Epithelial cell of proximal tubule (primary cell): ENCODE measurements at regions not wholly inside any gene's neighbourhood (a gene's known extent, or its start where the extent isn't known, plus 50 kb on each side); places are given as distances from the start of the nearest gene placed in this dataset.

ENCODE experiments used
- DNase-seq: peaks from one replicate; pipeline ENCODE4 v3.0.0-alpha.2; 2011; ENCODE audit warnings: low read depth
- H3K4me3 ChIP-seq: 2 replicates; pipeline ENCODE4 v1.5.1; 2011; ENCODE audit warnings: low read depth, mild to moderate bottlenecking, low read length
- CTCF ChIP-seq: conservative IDR thresholded peaks from 2 replicates; pipeline ENCODE4 v1.5.1; 2012; ENCODE audit warnings: low read depth, mild to moderate bottlenecking, low read length

GRCh38 chr13:57311009-57311586, 144.1 kb downstream of the PRR20E start:
- H3K4me3 ChIP-seq = no peak overlapping the region
- DNase-seq = no peak
- TF ChIP-seq CTCF = no peak

- TF ChIP-seq CTCF = no peak
- no peak overlapping the region for H3K4me3 ChIP-seq
- DNase-seq = no peak
Measured at GRCh38 chr13:57314897-57315520, 148.0 kb downstream of the PRR20E start.

- no peak overlapping the region for H3K4me3 ChIP-seq
- DNase-seq = no peak
- TF ChIP-seq CTCF = no peak
Measured at GRCh38 chr13:57326532-57326931, 159.5 kb downstream of the PRR20E start.

GRCh38 chr13:57340878-57341277, 173.9 kb downstream of the PRR20E start:
- TF ChIP-seq CTCF = no peak
- no peak for DNase-seq
- no peak overlapping the region for H3K4me3 ChIP-seq

- TF ChIP-seq CTCF = no peak
- no peak overlapping the region for H3K4me3 ChIP-seq
- no peak for DNase-seq
Measured at GRCh38 chr13:57345526-57345925, 178.5 kb downstream of the PRR20E start.

- H3K4me3 ChIP-seq = no peak overlapping the region
- no peak for DNase-seq
- TF ChIP-seq CTCF = no peak
Measured at GRCh38 chr13:57346786-57347185, 179.8 kb downstream of the PRR20E start.

GRCh38 chr13:57352114-57352513, 185.1 kb downstream of the PRR20E start:
- H3K4me3 ChIP-seq = no peak overlapping the region
- DNase-seq = no peak
- no peak for TF ChIP-seq CTCF
